ENCODE measurements at regions not wholly inside any gene's neighbourhood (a gene's known extent, or its start where the extent isn't known, plus 50 kb on each side); places are given as distances from the start of the nearest gene placed in this dataset.
"Not testable (repeated sequence)": the region's sequence is repeated elsewhere in the genome, so short reads cannot be mapped to it uniquely, and the experiment has no call there.

DNA sequence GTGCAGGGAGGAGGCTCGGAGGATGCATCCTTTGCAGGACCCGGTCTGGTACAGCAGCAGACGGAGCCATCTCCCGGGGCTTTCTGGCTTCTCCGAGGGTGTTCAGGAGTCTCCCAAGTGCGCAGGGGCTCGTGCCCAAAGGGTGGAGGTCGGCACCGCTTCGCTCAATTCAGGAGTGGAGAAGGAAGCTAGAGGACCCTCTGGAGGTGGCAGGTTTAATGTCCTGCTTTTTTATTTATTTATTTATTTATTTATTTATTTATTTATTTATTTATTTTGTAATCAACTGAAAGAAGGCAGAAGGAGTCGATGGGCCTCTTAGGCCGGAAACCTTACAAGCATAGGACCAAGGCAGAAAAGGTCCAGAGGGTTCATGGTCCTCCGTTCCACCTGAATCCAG lies 286.4 kb upstream of the AGTR2 start:
- TF ChIP-seq, protein P1, sequence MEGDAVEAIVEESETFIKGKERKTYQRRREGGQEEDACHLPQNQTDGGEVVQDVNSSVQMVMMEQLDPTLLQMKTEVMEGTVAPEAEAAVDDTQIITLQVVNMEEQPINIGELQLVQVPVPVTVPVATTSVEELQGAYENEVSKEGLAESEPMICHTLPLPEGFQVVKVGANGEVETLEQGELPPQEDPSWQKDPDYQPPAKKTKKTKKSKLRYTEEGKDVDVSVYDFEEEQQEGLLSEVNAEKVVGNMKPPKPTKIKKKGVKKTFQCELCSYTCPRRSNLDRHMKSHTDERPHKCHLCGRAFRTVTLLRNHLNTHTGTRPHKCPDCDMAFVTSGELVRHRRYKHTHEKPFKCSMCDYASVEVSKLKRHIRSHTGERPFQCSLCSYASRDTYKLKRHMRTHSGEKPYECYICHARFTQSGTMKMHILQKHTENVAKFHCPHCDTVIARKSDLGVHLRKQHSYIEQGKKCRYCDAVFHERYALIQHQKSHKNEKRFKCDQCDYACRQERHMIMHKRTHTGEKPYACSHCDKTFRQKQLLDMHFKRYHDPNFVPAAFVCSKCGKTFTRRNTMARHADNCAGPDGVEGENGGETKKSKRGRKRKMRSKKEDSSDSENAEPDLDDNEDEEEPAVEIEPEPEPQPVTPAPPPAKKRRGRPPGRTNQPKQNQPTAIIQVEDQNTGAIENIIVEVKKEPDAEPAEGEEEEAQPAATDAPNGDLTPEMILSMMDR (IDR thresholded peaks at IDR 0.05), result not testable (repeated sequence)
- not testable (repeated sequence) for TF ChIP-seq POLR2A (IDR thresholded peaks at IDR 0.05)

All from adrenal gland (tissue), 5 donors.